Esophagus squamous epithelium (tissue), 4 donors: ENCODE measurements at regions not wholly inside any gene's neighbourhood (a gene's known extent, or its start where the extent isn't known, plus 50 kb on each side); places are given as distances from the start of the nearest gene placed in this dataset.
"Not testable (repeated sequence)": the region's sequence is repeated elsewhere in the genome, so short reads cannot be mapped to it uniquely, and the experiment has no call there.

ENCODE experiments used
- POLR2A ChIP-seq, 4 donors: fragments of 450-650 bp; IDR thresholded peaks; one replicate each; pipeline ENCODE4 v1.6.1; 2017; ENCODE audit warnings: antibody characterized with exemption in 4 of 4, mild to moderate bottlenecking in 4 of 4, moderate library complexity in 3 of 4
- TF ChIP-seq, protein P1 (sequence below), 6 experiments: fragments of 450-650 bp in 4 of 6; fragments of 200-600 bp in 2 of 6; sonication (generic) in 2 of 6; IDR thresholded peaks; one replicate each; pipeline ENCODE4 v1.5.1; 2016 to 2019; ENCODE audit warnings: antibody characterized with exemption in 6 of 6, mild to moderate bottlenecking in 4 of 6, moderate library complexity in 4 of 6

DNA sequence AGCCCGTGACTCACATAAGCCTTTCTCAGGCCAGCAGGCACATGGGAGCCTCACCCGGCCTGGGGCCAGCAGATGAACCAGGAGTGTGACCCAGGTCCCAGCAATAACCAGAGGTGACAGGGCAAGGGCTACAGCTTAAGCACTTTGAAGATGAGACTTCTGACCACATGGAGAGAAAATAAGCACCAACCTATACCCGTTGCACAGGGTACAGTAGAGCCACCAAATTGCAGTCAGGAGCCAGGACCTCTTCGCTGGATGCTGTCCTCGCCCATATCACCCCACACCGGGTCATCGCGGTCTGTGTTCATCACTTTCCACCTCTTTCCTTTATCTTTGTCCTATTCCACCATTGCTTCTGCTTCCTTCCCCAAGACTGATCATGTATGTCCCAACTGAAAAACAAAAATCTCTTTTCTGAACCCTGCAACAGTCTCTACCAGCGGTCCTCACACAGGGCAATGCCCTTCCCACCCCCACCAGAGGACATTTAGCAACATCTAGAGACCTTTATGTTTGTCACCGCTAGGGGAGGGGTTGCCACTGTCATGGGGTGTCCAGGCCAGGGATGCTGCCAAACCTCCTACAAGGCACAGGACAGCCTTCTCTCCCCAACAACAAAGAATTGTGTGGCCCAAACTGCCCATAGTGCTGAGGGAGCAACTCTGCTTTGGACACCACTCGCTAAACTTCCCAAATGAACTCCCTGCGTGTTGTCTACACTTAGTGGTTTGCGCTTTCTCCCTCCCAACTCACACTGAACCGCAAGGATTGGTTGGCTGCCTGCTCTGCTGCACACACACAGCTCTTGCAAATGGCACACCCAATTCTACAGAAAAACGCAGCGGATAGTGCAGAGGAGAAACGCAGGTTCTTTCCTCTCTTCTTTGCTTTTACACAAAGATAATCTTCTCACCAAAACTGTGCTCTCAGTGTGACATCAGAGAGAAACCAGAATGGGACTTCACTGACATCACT is 219.4 kb upstream of the FRG1 start:
- TF ChIP-seq, protein P1, sequence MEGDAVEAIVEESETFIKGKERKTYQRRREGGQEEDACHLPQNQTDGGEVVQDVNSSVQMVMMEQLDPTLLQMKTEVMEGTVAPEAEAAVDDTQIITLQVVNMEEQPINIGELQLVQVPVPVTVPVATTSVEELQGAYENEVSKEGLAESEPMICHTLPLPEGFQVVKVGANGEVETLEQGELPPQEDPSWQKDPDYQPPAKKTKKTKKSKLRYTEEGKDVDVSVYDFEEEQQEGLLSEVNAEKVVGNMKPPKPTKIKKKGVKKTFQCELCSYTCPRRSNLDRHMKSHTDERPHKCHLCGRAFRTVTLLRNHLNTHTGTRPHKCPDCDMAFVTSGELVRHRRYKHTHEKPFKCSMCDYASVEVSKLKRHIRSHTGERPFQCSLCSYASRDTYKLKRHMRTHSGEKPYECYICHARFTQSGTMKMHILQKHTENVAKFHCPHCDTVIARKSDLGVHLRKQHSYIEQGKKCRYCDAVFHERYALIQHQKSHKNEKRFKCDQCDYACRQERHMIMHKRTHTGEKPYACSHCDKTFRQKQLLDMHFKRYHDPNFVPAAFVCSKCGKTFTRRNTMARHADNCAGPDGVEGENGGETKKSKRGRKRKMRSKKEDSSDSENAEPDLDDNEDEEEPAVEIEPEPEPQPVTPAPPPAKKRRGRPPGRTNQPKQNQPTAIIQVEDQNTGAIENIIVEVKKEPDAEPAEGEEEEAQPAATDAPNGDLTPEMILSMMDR (IDR thresholded peaks at IDR 0.05): not testable (repeated sequence)
- TF ChIP-seq POLR2A (IDR thresholded peaks at IDR 0.05): not testable (repeated sequence)
